Lower leg skin (tissue), 4 donors: ENCODE measurements at regions not wholly inside any gene's neighbourhood (a gene's known extent, or its start where the extent isn't known, plus 50 kb on each side); places are given as distances from the start of the nearest gene placed in this dataset.

Experiments
- DNase-seq, 2 donors: peaks; one replicate each; pipeline ENCODE4 v3.0.0-alpha.2; 2019; ENCODE audit warnings: low spot score in 2 of 2
- H3K4me3 ChIP-seq: fragments of 200-600 bp; sonication (generic); 2 replicates; pipeline ENCODE4 v1.5.1; 2017; ENCODE audit warnings: mild to moderate bottlenecking, low read depth; ENCODE audit not compliant: poor library complexity, severe bottlenecking
- POLR2A ChIP-seq, 2 donors: fragments of 450-650 bp; IDR thresholded peaks; one replicate each; pipeline ENCODE4 v1.6.1; 2016 to 2017; ENCODE audit warnings: antibody characterized with exemption in 2 of 2, mild to moderate bottlenecking in 1 of 2, moderate library complexity in 1 of 2
- WGBS, 2 donors: methylation state at CpG; one replicate each; pipeline ENCODE4 v1.1.5; 2018; 5-methylcytosine and 5-hydroxymethylcytosine counted together
- intact Hi-C: fragments of 100-400 bp; cut with DNase I; formaldehyde crosslinking; loops from one replicate; pipeline ENCODE4 v1.15.0; 2023; ENCODE audit warnings: low total_unique reads
- TF ChIP-seq, protein P1 (sequence below), 3 donors: fragments of 450-650 bp; IDR thresholded peaks; one replicate each; pipeline ENCODE4 v1.5.1; 2016; ENCODE audit warnings: antibody characterized with exemption in 3 of 3, mild to moderate bottlenecking in 3 of 3, moderate library complexity in 2 of 3

DNA sequence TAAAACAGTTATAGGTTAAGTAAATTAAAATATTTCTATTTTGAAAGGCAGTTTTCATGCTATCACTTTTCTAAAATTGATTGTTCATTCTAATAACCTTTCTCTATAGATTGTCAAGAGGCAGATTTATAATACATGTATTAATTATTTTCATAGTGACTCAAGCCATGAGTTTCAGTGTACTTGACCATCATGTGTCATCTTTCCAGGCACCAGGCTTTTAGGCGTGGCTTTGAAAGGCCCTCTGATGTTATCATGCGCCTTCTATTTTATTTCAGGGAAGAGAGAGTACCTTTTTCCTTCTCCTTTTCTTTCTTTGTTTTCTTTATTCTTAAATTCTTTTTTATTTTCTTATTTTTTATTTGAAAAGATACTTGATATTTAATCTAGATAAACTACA is 128.3 kb upstream of the ETAA1 start:
- no peak for DNase-seq
- no peak for TF ChIP-seq POLR2A (IDR thresholded peaks at IDR 0.05)
- TF ChIP-seq, protein P1, sequence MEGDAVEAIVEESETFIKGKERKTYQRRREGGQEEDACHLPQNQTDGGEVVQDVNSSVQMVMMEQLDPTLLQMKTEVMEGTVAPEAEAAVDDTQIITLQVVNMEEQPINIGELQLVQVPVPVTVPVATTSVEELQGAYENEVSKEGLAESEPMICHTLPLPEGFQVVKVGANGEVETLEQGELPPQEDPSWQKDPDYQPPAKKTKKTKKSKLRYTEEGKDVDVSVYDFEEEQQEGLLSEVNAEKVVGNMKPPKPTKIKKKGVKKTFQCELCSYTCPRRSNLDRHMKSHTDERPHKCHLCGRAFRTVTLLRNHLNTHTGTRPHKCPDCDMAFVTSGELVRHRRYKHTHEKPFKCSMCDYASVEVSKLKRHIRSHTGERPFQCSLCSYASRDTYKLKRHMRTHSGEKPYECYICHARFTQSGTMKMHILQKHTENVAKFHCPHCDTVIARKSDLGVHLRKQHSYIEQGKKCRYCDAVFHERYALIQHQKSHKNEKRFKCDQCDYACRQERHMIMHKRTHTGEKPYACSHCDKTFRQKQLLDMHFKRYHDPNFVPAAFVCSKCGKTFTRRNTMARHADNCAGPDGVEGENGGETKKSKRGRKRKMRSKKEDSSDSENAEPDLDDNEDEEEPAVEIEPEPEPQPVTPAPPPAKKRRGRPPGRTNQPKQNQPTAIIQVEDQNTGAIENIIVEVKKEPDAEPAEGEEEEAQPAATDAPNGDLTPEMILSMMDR (IDR thresholded peaks at IDR 0.05) = no peak
- H3K4me3 ChIP-seq = no peak overlapping the region
- intact Hi-C loops = no loop called here
- WGBS, 2 donors = 79 to 91% methylated on average over 2 of the region's 2 CpGs

DNA sequence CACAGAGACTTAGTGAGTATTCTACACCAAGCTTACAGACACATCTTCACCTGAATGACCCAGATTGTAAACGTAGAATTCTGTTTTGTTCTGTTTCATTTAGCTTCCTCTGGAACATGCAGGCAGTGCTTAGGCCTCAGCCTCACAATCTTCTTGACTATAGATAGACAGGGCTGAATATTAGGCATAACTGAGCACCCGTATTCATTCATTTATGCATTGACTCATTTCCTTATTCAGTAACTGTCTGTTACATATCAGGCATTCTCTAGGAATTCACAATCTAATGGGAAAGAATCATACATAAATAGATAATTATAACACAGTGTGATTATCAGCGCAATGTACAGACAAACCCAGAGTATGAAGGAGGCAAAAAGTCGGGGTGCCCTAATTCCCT is 124.9 kb upstream of the ETAA1 start:
- no peak overlapping the region for H3K4me3 ChIP-seq
- no peak for DNase-seq
- no peak for TF ChIP-seq POLR2A (IDR thresholded peaks at IDR 0.05)
- TF ChIP-seq, protein P1 (IDR thresholded peaks at IDR 0.05) = no peak
- intact Hi-C loops = no loop called here
- WGBS, 2 donors = 93% methylated on average over 4 of the region's 4 CpGs

DNA sequence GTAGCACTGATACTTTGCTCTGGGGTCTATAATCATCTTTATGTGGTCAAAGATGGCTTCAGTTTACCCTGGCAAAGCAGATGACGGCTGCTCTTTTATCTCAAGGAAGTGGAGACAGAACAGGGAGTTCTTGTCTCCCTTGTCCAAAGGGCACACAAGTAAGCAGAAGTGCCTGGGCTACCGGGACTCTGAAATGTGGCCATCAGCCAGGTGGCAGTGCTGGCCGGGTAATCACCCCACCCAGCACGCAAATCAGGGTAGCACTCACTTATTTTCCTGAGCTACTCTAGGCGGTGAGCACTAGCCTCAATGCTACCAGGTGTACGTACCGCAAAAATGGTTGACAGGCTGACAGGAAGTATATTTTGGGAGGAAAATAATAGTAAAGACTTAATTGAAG is 119.7 kb upstream of the ETAA1 start:
- H3K4me3 ChIP-seq = no peak overlapping the region
- TF ChIP-seq, protein P1 (IDR thresholded peaks at IDR 0.05) = no peak
- TF ChIP-seq POLR2A (IDR thresholded peaks at IDR 0.05) = no peak
- intact Hi-C loops = no loop called here
- 82 to 85% methylated on average over 7 of the region's 7 CpGs for WGBS, 2 donors
- no peak for DNase-seq

DNA sequence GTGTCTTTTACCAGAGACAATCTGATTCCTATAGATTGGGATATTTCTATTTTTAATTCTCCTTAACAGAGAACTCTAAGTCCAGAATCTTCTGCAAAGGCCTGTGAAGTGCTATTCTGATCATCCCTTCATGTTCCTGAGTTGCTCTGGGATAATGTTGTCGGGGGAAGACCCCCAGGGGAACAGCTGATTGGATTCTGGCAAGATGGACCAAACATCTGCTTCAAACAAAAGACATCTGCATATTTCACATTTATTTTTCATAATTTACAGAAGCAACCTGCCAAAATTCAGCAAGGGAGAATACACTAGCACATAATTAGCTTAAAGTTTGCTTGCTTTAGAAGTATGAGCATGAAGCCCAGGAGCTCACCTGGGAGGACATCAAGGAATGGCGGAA is 116.0 kb upstream of the ETAA1 start:
- no peak overlapping the region for H3K4me3 ChIP-seq
- no peak for DNase-seq
- TF ChIP-seq, protein P1 (IDR thresholded peaks at IDR 0.05) = no peak
- TF ChIP-seq POLR2A (IDR thresholded peaks at IDR 0.05) = no peak
- intact Hi-C loops = no loop called here
- 51 to 70% methylated on average over 2 of the region's 2 CpGs for WGBS, 2 donors

DNA sequence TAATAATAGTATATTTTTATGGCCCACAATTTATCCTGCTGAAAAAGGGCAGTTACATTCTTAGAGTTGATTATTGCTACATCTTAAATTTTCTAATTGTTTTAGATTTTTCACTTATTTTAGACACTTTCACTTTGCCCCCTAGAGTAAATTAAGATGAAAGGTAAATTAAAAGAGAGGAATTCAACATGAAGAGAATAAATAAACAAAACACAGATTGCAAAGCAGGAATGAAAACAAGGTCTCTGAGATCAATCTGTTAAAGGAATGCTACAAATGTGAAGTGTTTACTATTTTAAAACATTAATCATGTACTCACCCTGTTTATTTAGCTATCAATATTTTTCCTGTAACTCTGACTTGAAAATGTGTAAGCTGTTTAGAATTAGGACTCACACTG is 113.5 kb upstream of the ETAA1 start:
- no peak for DNase-seq
- H3K4me3 ChIP-seq = no peak overlapping the region
- intact Hi-C loops = no loop called here
- TF ChIP-seq, protein P1 (IDR thresholded peaks at IDR 0.05) = no peak
- TF ChIP-seq POLR2A (IDR thresholded peaks at IDR 0.05) = no peak

DNA sequence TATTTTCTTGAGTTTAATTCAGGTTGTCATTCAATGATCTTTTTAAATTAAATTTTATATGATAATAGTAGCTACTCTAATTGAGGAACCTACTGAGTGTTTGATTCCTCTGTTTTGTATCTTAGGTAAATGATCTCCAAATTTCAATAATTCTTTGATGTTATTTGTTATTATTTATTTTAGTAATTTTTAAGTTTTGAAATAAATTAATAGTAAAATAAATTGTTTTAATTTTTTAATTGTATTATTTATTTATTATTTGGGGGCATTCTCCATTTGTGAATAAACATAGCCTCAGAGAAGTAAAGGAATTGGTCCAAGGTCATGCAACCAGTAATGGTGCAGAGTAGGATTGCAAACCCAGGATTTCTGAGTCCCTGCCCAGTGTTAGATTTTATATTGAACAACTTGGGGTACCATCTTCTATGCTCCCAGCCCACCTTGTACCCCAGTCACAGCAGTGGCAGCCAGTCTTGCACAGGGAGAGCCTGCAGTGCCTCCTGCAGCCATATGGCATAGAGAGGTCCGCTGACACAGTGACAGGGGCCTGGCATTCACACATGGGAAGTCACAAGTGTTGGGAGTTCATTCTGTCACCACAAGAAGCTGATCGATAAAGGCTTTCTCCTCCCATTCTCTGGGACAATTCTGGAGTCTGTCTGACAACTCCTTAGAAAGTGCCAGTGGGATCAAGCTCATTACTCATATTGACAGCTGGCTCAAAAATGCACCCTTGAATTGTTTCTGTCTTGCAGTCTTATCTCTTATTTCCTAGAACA is 110.0 kb upstream of the ETAA1 start:
- TF ChIP-seq, protein P1 (IDR thresholded peaks at IDR 0.05) = no peak
- no peak for TF ChIP-seq POLR2A (IDR thresholded peaks at IDR 0.05)
- 59 to 82% methylated on average over 2 of the region's 2 CpGs for WGBS, 2 donors
- H3K4me3 ChIP-seq = no peak overlapping the region
- intact Hi-C loops = no loop called here
- no peak for DNase-seq
